UCSD-AML1 (cell line): ENCODE measurements at regions not wholly inside any gene's neighbourhood (a gene's known extent, or its start where the extent isn't known, plus 50 kb on each side); places are given as distances from the start of the nearest gene placed in this dataset.

Experiments
- DNase-seq: peaks from one replicate; lab custom pipeline; 2025; ENCODE audit not compliant: unreplicated experiment; lab: John Stamatoyannopoulos, UW

GRCh38 chr13:99652141-99652540 is 150.9 kb downstream of the TM9SF2 start:
- DNase-seq = no peak

GRCh38 chr13:99651016-99651415 is 149.7 kb downstream of the TM9SF2 start:
- no peak for DNase-seq

DNA sequence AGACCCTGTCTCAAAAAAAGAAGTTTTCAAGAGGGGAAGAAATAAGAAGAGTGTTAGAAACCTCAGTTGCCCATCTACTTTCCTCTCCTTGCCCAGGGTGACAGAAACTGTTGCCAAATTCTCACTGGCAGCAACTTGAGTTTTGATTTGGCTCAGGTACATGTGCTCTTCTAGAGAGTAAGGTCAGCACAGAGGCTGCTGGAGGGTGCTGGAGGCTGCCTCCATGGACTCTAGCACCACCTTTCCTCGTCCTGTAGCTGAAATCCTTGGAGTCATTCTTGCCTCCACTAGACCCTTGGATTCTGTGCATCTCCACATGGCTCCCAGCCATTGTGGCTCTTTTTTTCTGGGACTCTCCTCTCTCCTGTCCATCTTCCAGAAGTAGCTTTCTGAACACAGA is 149.1 kb downstream of the TM9SF2 start:
- no peak for DNase-seq

GRCh38 chr13:99648927-99649326 is 147.7 kb downstream of the TM9SF2 start:
- no peak for DNase-seq

- no peak for DNase-seq
These were observed 146.9 kb downstream of the TM9SF2 start for GRCh38 chr13:99648066-99648665.

GRCh38 chr13:99647596-99647985 is 146.3 kb downstream of the TM9SF2 start:
- no peak for DNase-seq

DNA sequence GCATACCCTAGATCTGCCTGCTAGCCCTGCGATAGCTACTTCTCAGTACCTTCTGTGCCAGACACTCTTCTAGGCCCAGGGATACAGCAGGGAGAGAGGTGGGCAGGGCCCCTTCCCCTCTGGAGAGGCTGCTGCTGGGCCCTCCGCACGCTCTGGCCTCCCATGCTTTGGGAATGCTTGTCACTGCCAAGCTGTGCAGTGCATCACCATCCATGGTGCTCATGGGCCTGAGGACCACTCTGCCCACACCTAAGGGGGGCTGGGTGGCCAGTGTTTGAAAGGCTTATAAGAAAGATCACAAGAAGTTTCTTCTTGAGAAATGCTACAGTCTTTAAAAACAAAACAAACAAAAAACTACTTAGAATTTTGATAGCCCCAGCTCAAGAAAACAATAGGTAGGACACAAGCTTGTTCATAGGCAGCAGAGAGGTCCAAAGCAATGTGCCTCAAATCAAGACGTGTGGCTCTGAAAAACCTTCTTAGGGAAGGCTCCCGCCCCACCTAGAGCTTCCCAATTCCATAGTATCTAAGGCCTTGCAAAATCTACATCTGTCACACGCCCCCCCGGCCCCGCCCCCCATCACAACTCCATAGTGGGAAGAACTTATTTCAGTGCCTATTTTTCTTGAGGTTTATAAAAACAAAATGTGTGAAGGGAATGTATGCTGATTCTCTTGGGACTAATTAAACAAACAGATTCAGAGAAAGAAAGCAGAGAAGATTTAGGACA is 145.8 kb downstream of the TM9SF2 start:
- DNase-seq = no peak

DNA sequence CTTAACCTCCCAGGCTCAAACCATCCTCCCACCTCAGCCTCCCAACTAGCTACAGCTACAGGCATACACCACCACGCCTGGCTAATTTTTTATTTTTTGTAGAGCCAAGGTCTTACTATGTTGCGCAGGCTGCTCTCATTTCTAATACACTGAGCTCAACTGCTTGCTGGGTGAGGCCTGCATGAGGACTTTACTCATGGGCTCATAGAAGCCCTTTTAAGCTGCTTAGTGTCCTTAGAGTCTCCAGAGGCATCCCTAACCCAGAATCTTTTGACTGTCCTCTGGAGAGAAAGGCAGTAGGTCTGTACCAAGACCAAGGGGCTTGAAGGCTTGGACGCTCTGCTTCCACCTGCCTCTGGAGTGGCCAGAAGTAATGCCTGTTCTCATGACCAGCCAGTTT is 141.6 kb downstream of the TM9SF2 start:
- DNase-seq = no peak

DNA sequence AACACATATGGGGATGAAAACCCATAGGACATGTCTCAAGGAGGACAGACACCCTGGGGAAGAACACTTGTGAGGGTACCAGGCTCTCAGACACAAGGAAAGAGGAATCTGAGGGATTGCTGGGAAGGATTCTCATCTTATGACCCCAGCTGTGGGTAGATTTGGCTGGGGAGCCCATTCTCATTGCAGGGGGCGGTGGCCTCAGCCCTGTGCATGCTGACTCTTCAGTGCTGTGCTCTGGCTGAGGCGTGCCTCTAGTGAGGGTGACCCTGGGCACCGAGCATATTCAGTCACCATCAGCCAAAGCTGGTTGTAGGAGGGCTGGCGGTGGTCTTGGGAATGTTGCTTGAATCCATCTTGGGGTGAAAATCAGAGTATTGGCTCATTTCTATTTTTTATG is 140.7 kb downstream of the TM9SF2 start:
- no peak for DNase-seq

DNA sequence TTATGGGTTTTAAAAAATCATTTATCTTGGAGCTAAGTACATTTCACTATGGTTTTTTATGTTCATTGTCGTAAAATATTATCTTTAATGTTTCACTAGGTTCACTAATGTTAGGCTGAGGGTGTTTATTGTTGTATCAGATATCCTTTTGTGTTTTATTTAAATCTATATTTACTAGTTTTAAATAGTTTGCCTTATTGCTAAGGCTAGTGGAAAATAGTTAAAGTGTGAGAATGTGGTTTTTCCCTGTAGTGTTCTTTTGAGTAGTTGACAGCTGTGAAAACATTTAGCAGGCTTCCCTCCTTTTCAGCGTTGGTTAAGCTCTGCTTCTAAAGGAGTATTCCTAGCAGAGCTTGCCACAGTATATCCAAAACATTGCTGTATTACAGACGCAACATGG is 139.0 kb downstream of the TM9SF2 start:
- DNase-seq = no peak

DNA sequence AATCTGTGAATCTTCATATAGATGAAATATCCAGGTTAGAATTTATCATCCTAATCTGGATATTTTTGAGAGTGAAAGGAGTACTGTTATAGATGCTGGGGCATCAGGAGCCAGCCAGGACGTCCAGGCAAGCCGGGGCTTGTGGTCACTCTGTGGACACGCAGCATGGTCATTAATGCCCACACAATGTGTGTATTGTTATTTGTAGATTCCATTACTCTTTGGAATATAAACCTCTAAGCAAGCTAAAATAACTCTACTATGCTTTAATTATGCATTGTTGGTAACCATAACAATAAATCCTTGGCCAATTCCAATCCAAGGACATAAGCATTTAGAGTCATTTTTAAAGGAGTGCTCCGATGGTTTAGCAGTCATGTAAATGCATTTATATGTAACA is 137.9 kb downstream of the TM9SF2 start:
- no peak for DNase-seq

DNA sequence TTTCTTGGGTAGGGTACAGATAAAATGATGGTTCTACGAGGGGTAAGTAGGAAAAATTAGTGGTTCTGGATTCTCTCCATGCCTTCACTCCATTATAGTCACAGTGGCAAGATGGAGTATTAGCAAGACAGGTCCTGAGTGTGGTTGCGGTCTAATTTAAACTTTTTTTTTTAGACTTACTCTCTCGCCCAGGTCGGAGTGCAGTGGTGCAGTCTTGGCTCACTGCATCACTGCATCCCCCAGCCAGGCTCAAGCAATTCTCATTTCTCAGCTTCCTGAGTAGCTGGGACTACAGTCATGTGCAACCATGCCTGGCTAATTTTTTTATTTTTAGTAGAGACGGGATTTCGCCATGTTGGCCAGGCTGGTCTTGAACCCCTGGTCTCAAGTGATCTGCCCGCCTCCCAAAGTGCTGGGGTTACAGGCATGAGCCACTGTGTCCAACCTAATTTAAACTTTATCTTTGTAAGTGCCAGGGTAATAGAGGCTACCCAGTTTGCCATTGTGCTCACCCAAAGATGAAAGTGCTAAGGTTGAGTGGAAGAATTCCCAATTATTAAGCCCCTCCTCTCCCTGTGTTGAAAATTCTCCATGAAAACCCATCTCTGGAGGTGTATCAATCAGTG is 135.6 kb downstream of the TM9SF2 start:
- no peak for DNase-seq

- no peak for DNase-seq
These were observed 135.0 kb downstream of the TM9SF2 start for GRCh38 chr13:99636306-99636705.

DNA sequence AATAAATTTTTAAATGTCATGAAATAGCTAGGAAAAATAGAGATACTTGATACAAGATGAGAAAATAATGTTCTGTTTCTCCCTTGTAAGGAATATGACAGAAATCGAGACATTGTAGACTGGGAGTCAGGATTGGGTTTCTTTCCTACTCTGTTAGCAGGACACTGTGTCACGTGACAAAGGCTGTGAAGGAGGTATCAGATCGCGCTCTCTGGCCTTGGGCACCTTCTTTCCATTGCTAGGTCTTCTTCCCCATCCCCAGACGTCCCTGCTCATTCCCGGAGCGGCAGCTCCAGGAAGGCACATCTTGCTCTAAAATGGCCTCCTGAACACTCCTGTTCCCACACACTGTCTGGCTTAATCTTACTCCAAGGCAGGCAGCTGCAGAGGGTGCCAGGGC is 133.4 kb downstream of the TM9SF2 start:
- no peak for DNase-seq

- DNase-seq = no peak
These were observed 129.1 kb downstream of the TM9SF2 start for GRCh38 chr13:99630269-99630898.

GRCh38 chr13:99629641-99630040 is 128.4 kb downstream of the TM9SF2 start:
- no peak for DNase-seq

- DNase-seq = no peak
These were observed 127.2 kb downstream of the TM9SF2 start for GRCh38 chr13:99628442-99628841.

DNA sequence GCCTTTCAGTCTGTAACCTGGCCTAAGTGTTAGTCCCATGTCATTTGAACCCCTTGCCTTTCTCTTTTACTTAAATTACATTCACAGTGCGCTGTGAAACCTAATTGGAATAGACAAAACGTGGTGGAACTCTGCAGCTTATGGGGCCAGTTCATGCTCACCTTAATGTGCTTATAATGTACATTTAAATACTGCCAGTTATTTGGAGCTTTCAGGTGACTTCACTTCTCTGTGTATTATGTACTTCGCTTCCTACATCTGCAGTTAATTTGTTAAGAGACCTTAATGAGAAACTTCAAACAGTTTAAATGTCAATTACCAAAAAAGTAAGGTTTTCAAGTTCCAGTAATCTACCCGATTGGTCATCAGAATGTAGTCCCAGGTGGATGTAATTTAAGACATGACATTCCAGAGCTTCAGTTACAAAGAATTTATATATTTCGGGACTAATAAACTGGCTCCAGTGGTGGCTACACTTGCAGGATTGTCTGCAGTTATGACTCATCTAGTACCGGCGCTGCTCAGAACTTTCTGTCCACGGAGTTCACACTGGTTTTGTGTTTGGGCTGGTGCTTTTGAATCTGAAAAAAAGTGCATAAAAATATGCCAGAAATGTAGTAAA is 125.3 kb downstream of the TM9SF2 start:
- no peak for DNase-seq

DNA sequence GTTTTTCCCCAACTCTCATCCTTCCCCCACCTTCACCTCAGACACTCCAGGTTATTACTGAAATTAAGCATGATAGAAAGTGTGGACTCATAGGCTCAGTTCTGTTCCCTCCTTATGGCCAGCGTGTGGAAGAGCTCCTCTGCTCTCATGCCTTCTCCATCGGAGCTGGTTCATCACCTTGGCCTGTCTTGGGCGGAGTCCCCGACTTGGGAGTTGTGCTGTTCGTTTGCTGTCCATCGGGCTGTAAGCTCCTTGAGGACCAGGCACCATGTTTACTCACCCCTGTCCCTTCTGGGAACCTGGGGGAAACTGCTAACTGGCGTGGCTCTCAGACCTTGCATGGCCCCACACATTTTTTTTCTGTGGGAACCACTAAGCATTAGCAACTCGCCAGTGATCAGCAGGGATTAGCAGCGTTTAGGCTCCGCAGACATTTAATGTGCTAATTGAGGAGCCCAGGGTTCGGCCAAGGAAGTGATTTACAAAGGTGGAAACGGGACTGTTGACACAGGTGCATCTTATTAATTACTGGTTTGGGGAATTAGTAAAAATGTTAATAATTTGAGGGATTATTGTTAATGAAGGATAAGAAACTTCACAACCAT is 123.8 kb downstream of the TM9SF2 start:
- DNase-seq = no peak

- no peak for DNase-seq
These were observed 119.5 kb downstream of the TM9SF2 start for GRCh38 chr13:99620806-99621205.

- no peak for DNase-seq
These were observed 117.9 kb downstream of the TM9SF2 start for GRCh38 chr13:99619207-99619606.
